SK-N-SH (cell line): ENCODE measurements at regions not wholly inside any gene's neighbourhood (a gene's known extent, or its start where the extent isn't known, plus 50 kb on each side); places are given as distances from the start of the nearest gene placed in this dataset.

Experiments used
- CTCF ChIA-PET: fragments of 300-600, 350-600 bp; formaldehyde crosslinking; extraction: SDS; loops from one replicate; lab custom pipeline; 2021; lab: Yijun Ruan, JAX
- POLR2A ChIA-PET: fragments of 350-600 bp; sonication (Branson Sonifier 250); formaldehyde crosslinking; extraction: SDS; loops from one replicate; lab custom pipeline; 2020; ENCODE audit warnings: antibody characterized with exemption, inconsistent platforms; lab: Yijun Ruan, JAX
- DNase-seq: peaks from one replicate; pipeline ENCODE4 v3.0.0; 2012
- H2AFZ ChIP-seq: fragments of 200-600 bp; sonication (generic); 2 replicates; pipeline ENCODE4 v1.8.1; 2016; ENCODE audit warnings: antibody characterized with exemption, mild to moderate bottlenecking, low read depth
- H3F3A ChIP-seq: fragments of 200-600 bp; sonication (generic); replicated peaks from 2 replicates; pipeline ENCODE3; 2016; ENCODE audit warnings: antibody characterized with exemption, mild to moderate bottlenecking; ENCODE audit not compliant: insufficient read depth
- H3K27ac ChIP-seq, 2 experiments: fragments of 200-500 bp in 1 of 2; fragments of 200-600 bp in 1 of 2; sonication (Bioruptor generic) in 1 of 2; sonication (generic), shearing (Covaris generic) in 1 of 2; 2 replicates each; pipeline versions ENCODE4 v1.5.1 to v1.6.1; 2014 to 2016; ENCODE audit warnings: low read depth in 2 of 2, inconsistent platforms in 1 of 2, low read length in 1 of 2, mild to moderate bottlenecking in 1 of 2, mixed read lengths in 1 of 2
- H3K27me3 ChIP-seq: fragments of 200-600 bp; sonication (generic), shearing (Covaris generic); 2 replicates; pipeline ENCODE4 v1.6.1; 2016; ENCODE audit warnings: mixed run types; ENCODE audit not compliant: insufficient read depth
- H3K36me3 ChIP-seq, 2 experiments: fragments of 200-500 bp in 1 of 2; fragments of 200-600 bp in 1 of 2; sonication (Bioruptor generic) in 1 of 2; sonication (generic) in 1 of 2; replicated peaks in 1 of 2; 2 replicates each; pipeline versions ENCODE3 to v1.5.1; 2014 to 2016; ENCODE audit warnings: low read length in 1 of 2, mild to moderate bottlenecking in 1 of 2; ENCODE audit not compliant: insufficient read depth in 2 of 2, control insufficient read depth in 1 of 2
- H3K4me1 ChIP-seq, 2 experiments: fragments of 200-500 bp in 1 of 2; fragments of 200-600 bp in 1 of 2; sonication (Bioruptor generic) in 1 of 2; sonication (generic), shearing (Covaris generic) in 1 of 2; 2 replicates each; pipeline versions ENCODE4 v1.5.1 to v1.6.1; 2014 to 2016; ENCODE audit warnings: low read depth in 1 of 2, low read length in 1 of 2, mixed run types in 1 of 2; ENCODE audit not compliant: insufficient read depth in 2 of 2, control insufficient read depth in 1 of 2
- H3K4me2 ChIP-seq: fragments of 200-600 bp; sonication (generic), shearing (Covaris generic); 2 replicates; pipeline ENCODE4 v1.6.1; 2017; ENCODE audit warnings: mixed run types
- H3K4me3 ChIP-seq, 2 experiments: fragments of 200-500 bp in 1 of 2; fragments of 200-600 bp in 1 of 2; sonication (Bioruptor generic) in 1 of 2; sonication (generic), shearing (Covaris generic) in 1 of 2; 2 replicates each; pipeline versions ENCODE4 v1.5.1 to v1.8.1; 2014 to 2016; ENCODE audit warnings: low read depth in 2 of 2, inconsistent platforms in 1 of 2, low read length in 1 of 2, mild to moderate bottlenecking in 1 of 2, mixed read lengths in 1 of 2, moderate library complexity in 1 of 2
- H3K79me2 ChIP-seq: fragments of 200-600 bp; sonication (generic); 2 replicates; pipeline ENCODE4 v1.8.1; 2017; ENCODE audit warnings: mild to moderate bottlenecking; ENCODE audit not compliant: insufficient read depth
- H3K9ac ChIP-seq: fragments of 200-600 bp; sonication (generic); 2 replicates; pipeline ENCODE4 v1.6.1; 2017; ENCODE audit warnings: mixed run types
- H3K9me2 ChIP-seq: fragments of 200-600 bp; sonication (generic); 2 replicates; pipeline ENCODE4 v1.6.1; 2017; ENCODE audit warnings: mixed run types
- H3K9me3 ChIP-seq: fragments of 200-600 bp; sonication (generic); 2 replicates; pipeline ENCODE4 v1.6.1; 2017; ENCODE audit warnings: mixed run types, mild to moderate bottlenecking, moderate library complexity
- H4K20me1 ChIP-seq: fragments of 200-600 bp; sonication (generic); 2 replicates; pipeline ENCODE4 v1.6.1; 2017; ENCODE audit warnings: mild to moderate bottlenecking, mixed run types; ENCODE audit not compliant: insufficient read depth
- CHD2 ChIP-seq: fragments of 150-350 bp; IDR thresholded peaks from 2 replicates; pipeline ENCODE4 v1.6.1; 2018; ENCODE audit warnings: low read length; ENCODE audit not compliant: partially characterized antibody
- EZH2phosphoT487 ChIP-seq: fragments of 200-600 bp; sonication (generic); IDR thresholded peaks from 2 replicates; pipeline ENCODE4 v1.6.1; 2017; ENCODE audit warnings: low read depth, mixed run types, mild to moderate bottlenecking, antibody characterized with exemption, moderate library complexity, borderline replicate concordance
- FOXJ3 ChIP-seq: sonication (generic); formaldehyde crosslinking; IDR thresholded peaks from 2 replicates; pipeline ENCODE4 v1.5.1; 2020; ENCODE audit warnings: mild to moderate bottlenecking, missing genetic modification reagents
- FOXM1 ChIP-seq: IDR thresholded peaks from 2 replicates; pipeline ENCODE4 v1.4.0; 2012; ENCODE audit warnings: low read depth, mild to moderate bottlenecking
- GABPA ChIP-seq: IDR thresholded peaks from 2 replicates; pipeline ENCODE4 v1.4.0; 2012; ENCODE audit warnings: low read depth, mild to moderate bottlenecking
- GATA2 ChIP-seq: sonication (generic); formaldehyde crosslinking; IDR thresholded peaks from 2 replicates; pipeline ENCODE4 v1.5.0; 2020; ENCODE audit warnings: mild to moderate bottlenecking, missing genetic modification reagents
- JUND ChIP-seq: IDR thresholded peaks from 2 replicates; pipeline ENCODE4 v1.4.0; 2012
- MEF2A ChIP-seq: IDR thresholded peaks from 2 replicates; pipeline ENCODE4 v1.4.0; 2012; ENCODE audit warnings: low read depth, borderline replicate concordance
- MXI1 ChIP-seq: IDR thresholded peaks from 2 replicates; pipeline ENCODE4 v1.6.1; 2012; ENCODE audit warnings: mild to moderate bottlenecking, low read depth, low read length, improper control_type of control experiment
- RCOR1 ChIP-seq: fragments of 150-350 bp; IDR thresholded peaks from 2 replicates; pipeline ENCODE4 v1.6.1; 2017; ENCODE audit warnings: antibody characterized with exemption, low read length
- RXRA ChIP-seq: IDR thresholded peaks from 2 replicates; pipeline ENCODE4 v1.4.0; 2012; ENCODE audit warnings: low read depth, mild to moderate bottlenecking, borderline replicate concordance
- SIN3A ChIP-seq: IDR thresholded peaks from 2 replicates; pipeline ENCODE4 v1.6.1; 2012; ENCODE audit warnings: low read depth, mild to moderate bottlenecking, low read length, moderate library complexity, borderline replicate concordance
- TCF12 ChIP-seq: IDR thresholded peaks from 2 replicates; pipeline ENCODE4 v1.4.0; 2012
- YY1 ChIP-seq: IDR thresholded peaks from 2 replicates; pipeline ENCODE4 v1.4.0; 2012; ENCODE audit warnings: low read depth, mild to moderate bottlenecking
- WGBS: methylation state at CpG from one replicate; pipeline ENCODE4 v1.1.6; 2017; ENCODE audit warnings: low lambda C conversion rate; 5-methylcytosine and 5-hydroxymethylcytosine counted together
- TF ChIP-seq, protein P1 (sequence below): IDR thresholded peaks from 2 replicates; pipeline ENCODE4 v1.4.0; 2012; ENCODE audit warnings: low read depth, borderline replicate concordance
- TF ChIP-seq, protein P2 (sequence below): fragments of 200-600 bp; sonication (generic); IDR thresholded peaks from 2 replicates; pipeline ENCODE4 v1.6.1; 2017; ENCODE audit warnings: antibody characterized with exemption, mild to moderate bottlenecking, moderate library complexity
- TF ChIP-seq, protein P3 (sequence below): IDR thresholded peaks from 2 replicates; pipeline ENCODE4 v1.4.0; 2012; ENCODE audit warnings: low read depth, borderline replicate concordance
- TF ChIP-seq, protein P4 (sequence below): fragments of 150-350 bp; IDR thresholded peaks from 2 replicates; pipeline ENCODE4 v1.6.1; 2017; ENCODE audit warnings: antibody characterized with exemption, low read length, low read depth, borderline replicate concordance
- TF ChIP-seq, protein P5 (sequence below): IDR thresholded peaks from 2 replicates; pipeline ENCODE4; 2012
- TF ChIP-seq, protein P6 (sequence below): fragments of 150-350 bp; IDR thresholded peaks from 2 replicates; pipeline ENCODE4 v1.6.1; 2016; ENCODE audit warnings: mild to moderate bottlenecking, low read depth, low read length

DNA sequence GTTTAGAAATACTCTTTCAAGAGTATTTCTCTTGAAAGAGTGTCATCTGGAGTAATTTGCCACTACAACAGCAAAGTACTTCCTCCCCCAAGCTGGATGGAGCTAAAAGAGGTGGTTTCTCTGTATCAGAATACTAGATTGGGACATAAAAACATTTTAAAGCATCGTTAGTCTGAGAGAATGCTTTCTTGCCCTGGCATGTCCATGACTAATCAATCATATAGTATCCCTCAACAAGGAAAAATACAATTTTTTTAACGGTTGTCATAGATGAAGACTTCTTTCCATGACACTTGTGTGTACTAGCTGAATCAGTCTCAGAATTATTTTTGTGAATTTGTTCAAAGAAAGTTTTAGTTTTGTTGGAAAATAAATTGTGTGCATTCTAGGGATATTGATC is 237.9 kb downstream of the NEBL start:
- Histone ChIP-seq H3K79me2 (no peaks in the 10 kb centered on the region), H3K4me3 (no peak overlapping the region), H3F3A (no peaks in the 10 kb centered on the region), H2AFZ (no peak overlapping the region), H3K9ac (no peak overlapping the region), H3K9me3 (no peaks in the 10 kb centered on the region), H3K4me2 (no peak overlapping the region), H3K27me3 (no peaks in the 10 kb centered on the region), H3K36me3 (no peaks in the 10 kb centered on the region), H4K20me1 (no peaks in the 10 kb centered on the region), H3K27ac (no peak overlapping the region), H3K4me1 (no peaks in the 10 kb centered on the region), H3K9me2 (no peaks in the 10 kb centered on the region)
- POLR2A ChIA-PET = no interaction called here
- CTCF ChIA-PET = no interaction called here
- TF ChIP-seq MEF2A = no peak
- no peak for TF ChIP-seq YY1
- TF ChIP-seq, protein P1, sequence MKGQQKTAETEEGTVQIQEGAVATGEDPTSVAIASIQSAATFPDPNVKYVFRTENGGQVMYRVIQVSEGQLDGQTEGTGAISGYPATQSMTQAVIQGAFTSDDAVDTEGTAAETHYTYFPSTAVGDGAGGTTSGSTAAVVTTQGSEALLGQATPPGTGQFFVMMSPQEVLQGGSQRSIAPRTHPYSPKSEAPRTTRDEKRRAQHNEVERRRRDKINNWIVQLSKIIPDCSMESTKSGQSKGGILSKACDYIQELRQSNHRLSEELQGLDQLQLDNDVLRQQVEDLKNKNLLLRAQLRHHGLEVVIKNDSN = no peak
- no peak for TF ChIP-seq CHD2
- TF ChIP-seq JUND = no peak
- TF ChIP-seq RCOR1 = no peak
- TF ChIP-seq MXI1 = no peak
- TF ChIP-seq, protein P2, sequence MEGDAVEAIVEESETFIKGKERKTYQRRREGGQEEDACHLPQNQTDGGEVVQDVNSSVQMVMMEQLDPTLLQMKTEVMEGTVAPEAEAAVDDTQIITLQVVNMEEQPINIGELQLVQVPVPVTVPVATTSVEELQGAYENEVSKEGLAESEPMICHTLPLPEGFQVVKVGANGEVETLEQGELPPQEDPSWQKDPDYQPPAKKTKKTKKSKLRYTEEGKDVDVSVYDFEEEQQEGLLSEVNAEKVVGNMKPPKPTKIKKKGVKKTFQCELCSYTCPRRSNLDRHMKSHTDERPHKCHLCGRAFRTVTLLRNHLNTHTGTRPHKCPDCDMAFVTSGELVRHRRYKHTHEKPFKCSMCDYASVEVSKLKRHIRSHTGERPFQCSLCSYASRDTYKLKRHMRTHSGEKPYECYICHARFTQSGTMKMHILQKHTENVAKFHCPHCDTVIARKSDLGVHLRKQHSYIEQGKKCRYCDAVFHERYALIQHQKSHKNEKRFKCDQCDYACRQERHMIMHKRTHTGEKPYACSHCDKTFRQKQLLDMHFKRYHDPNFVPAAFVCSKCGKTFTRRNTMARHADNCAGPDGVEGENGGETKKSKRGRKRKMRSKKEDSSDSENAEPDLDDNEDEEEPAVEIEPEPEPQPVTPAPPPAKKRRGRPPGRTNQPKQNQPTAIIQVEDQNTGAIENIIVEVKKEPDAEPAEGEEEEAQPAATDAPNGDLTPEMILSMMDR = no peak
- TF ChIP-seq, protein P3, sequence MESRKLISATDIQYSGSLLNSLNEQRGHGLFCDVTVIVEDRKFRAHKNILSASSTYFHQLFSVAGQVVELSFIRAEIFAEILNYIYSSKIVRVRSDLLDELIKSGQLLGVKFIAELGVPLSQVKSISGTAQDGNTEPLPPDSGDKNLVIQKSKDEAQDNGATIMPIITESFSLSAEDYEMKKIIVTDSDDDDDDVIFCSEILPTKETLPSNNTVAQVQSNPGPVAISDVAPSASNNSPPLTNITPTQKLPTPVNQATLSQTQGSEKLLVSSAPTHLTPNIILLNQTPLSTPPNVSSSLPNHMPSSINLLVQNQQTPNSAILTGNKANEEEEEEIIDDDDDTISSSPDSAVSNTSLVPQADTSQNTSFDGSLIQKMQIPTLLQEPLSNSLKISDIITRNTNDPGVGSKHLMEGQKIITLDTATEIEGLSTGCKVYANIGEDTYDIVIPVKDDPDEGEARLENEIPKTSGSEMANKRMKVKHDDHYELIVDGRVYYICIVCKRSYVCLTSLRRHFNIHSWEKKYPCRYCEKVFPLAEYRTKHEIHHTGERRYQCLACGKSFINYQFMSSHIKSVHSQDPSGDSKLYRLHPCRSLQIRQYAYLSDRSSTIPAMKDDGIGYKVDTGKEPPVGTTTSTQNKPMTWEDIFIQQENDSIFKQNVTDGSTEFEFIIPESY = no peak
- TF ChIP-seq FOXJ3 = no peak
- no peak for TF ChIP-seq FOXM1
- no peak for TF ChIP-seq SIN3A
- TF ChIP-seq, protein P4, sequence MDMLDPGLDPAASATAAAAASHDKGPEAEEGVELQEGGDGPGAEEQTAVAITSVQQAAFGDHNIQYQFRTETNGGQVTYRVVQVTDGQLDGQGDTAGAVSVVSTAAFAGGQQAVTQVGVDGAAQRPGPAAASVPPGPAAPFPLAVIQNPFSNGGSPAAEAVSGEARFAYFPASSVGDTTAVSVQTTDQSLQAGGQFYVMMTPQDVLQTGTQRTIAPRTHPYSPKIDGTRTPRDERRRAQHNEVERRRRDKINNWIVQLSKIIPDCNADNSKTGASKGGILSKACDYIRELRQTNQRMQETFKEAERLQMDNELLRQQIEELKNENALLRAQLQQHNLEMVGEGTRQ = no peak
- no peak for TF ChIP-seq GATA2 (CRISPR knock-in tag)
- TF ChIP-seq, protein P5, sequence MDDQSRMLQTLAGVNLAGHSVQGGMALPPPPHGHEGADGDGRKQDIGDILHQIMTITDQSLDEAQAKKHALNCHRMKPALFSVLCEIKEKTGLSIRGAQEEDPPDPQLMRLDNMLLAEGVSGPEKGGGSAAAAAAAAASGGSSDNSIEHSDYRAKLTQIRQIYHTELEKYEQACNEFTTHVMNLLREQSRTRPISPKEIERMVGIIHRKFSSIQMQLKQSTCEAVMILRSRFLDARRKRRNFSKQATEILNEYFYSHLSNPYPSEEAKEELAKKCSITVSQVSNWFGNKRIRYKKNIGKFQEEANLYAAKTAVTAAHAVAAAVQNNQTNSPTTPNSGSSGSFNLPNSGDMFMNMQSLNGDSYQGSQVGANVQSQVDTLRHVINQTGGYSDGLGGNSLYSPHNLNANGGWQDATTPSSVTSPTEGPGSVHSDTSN = no peak
- no peak for TF ChIP-seq TCF12
- no peak for TF ChIP-seq RXRA
- TF ChIP-seq, protein P6, sequence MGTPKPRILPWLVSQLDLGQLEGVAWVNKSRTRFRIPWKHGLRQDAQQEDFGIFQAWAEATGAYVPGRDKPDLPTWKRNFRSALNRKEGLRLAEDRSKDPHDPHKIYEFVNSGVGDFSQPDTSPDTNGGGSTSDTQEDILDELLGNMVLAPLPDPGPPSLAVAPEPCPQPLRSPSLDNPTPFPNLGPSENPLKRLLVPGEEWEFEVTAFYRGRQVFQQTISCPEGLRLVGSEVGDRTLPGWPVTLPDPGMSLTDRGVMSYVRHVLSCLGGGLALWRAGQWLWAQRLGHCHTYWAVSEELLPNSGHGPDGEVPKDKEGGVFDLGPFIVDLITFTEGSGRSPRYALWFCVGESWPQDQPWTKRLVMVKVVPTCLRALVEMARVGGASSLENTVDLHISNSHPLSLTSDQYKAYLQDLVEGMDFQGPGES = no peak
- TF ChIP-seq GABPA = no peak
- TF ChIP-seq EZH2phosphoT487 = no peak
- 3% methylated on average over 2 of the region's 2 CpGs for WGBS
- DNase-seq = no peak
